Left renal cortex interstitium (tissue), 4 donors: ENCODE measurements at regions not wholly inside any gene's neighbourhood (a gene's known extent, or its start where the extent isn't known, plus 50 kb on each side); places are given as distances from the start of the nearest gene placed in this dataset.
"Not testable (repeated sequence)": the region's sequence is repeated elsewhere in the genome, so short reads cannot be mapped to it uniquely, and the experiment has no call there.

Source experiments
- DNase-seq, 4 donors: peaks; one replicate each; pipeline ENCODE4 v3.0.0-alpha.2; 2013; ENCODE audit warnings: low read depth in 4 of 4, low spot score in 2 of 4, missing footprints in 1 of 4

DNA sequence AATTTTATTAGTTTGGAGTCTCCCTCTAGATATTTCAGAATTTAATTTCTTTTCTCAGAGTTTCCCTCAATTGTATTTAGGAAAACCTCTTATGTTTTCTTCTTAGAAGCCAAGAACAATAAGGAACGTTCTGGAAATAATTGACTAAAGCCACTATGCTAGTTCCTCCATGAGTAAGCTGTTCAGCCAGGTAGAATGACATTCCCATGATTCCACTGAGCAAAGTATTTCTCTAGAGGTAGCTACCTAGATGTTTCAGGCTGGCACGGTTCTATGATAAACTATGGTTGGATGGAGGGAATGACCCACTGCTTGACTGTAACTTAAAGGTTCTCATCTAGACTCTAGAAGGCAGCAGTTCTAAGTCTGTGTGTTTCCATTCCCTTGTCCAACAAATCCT is 62.4 kb downstream of the CLDN17 start:
- DNase-seq: no peak

DNA sequence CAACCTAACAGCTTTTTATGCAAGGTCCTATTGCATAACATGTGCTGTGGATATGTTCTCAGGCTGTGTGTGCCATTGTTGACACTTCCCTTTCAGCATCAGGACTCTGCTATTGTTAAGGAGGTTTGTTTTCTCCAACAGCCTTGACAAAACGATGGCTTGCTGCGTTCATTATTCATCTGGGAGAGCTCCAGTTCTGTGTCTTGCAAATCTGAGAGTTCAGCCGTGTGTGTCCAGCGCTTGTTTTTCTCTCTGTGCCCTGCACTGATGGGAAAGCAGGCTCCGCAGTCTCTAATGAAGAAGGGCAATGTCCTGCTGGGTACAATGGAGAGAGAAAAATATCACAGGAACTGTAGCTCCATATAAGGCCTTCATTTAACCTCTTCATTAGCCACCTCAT is 63.7 kb downstream of the CLDN17 start:
- DNase-seq: no peak

DNA sequence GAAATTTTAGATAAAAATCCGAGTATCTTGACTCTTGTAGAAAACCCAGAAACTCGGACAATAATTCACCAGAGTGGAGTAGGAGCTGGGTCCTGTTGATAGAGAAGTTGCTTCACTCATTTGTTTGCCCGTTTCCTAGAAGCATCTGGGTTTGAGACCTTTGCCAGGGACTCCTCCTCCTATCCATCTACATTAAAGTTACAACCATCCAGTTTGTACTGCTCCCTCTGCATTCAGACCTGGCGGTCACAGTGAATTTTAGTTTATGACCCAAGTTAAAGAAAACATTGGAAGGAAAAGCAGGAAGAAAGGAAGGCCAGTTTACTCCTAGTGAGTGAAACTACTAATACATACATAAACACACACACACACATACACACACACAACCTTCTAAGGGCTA is 64.6 kb downstream of the CLDN17 start:
- DNase-seq: no peak

DNA sequence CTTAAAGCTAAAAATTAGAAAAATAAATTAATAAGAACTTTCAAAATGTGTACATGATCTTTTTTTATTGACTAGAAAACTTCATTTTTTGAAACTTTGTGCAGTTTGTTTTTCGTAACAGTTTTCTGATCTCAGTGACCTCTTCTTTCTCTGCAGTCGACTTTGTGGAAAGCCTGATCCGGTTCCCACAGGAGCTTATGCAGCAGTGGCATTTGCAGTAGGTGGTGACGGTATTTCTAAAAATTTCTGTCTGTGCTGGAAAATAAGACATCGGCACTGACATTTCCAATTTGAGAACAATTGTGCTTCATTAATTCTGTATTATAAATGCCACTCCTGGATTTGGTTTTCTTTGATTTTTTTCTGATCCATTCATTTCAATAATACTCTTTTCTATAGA is 68.8 kb downstream of the CLDN17 start:
- no peak for DNase-seq

DNA sequence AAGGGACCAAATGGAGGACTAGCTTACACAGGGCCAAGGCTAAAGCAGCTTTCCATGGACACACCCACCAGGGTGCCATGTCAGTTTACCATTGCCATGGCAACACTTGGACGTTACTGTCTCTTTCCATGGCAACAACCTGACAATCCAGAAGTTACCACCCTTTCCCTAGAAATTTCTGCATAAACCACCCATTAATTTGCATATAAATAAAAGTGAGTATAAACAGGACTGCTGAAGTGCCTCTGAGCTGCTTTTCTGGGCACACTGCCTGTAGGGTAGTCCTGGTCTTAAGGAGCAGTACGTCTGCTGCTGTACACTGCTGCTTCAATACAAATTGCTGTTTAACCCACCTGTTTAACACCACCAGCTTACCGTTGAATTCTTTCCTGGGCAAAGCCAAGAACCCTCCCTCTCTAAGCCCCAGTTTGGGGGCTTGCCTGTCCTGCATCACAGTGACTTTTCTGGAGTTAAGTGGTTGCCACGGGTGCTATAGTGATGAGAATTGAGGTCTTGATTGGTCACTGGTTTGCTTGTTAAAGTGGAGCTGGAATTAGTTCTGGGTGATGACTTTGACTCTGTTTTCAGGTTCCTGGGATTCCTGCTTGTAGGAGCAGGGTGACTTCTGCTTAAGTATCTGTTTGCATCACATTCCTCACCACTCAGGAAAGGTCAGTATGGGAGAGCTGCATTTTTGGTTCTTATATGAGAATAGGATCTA is 83.2 kb downstream of the CLDN17 start:
- no peak for DNase-seq

DNA sequence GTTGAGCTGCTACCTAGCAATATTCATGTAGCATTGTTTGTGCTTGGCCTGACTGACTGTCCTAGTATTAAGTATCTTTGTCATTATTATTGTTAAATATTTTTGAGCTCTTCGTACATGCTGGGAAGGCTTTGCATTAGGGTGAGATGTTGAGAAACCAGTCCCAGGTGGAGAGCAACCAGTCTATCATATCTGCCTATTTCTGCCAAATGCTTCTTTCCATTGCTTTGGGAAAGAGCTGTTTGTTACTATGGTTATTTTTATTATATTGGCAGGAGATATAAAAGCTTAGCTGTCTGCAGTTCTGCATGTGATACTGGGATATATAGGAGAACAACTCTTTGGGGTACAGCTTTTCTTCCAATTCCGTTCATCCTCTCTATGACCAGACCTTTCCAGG is 85.1 kb downstream of the CLDN17 start:
- DNase-seq: no peak

DNA sequence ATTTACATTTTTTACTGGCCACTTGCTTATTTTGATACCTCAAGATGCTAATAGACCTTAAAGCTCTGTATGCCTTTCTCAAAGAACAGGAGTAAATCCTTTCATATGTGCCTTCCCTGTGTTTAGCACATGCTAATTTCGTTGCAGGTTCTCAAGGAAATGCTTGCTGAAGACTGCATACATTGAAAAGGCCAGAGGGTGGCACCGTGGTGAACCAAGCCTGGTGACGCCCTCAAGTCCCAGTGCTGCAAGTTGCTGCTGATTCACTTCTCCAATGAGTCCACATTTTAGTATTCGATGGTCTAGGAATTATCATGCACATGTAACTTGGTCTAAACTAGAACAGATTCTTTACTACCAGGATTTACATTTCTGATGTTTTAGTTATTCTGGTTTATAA is 94.1 kb downstream of the CLDN17 start:
- DNase-seq: no peak

DNA sequence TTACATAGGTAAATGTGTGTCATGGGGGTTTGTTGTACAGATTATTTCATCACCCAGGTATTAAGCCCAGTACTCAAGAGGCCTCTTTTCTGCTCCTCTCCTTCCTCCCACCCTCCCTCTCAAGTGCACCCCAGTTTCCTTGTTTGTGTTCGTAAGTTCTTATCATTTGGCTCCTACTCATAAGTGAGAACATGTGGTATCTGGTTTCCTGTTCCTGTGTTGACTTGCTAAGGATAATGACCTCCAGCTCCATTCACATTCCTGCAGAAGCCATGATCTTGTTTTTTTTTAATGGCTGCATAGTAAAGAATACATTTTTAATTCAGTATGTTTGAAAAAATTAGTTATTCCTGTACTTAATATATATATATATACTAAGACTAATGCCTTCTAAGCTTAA is 107.7 kb downstream of the CLDN17 start:
- no peak for DNase-seq

DNA sequence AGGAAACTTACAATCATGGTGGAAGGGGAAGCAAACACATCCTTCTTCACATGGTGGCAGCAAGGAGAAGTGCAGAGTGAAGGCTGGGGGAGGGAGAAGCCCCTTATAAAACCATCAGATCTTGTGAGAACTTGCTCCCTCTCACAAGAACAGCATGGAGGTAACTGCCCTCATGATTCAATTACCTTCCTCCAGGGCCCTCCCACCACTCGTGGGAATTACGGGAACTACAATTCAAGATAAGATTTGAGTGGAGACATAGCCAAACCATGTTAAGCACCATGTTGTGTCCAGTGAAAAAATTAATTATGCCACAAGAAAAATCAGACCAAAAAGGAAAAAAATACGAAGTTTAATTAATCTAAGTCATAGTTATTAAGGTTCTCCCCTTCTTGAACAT is 109.5 kb downstream of the CLDN17 start:
- DNase-seq: no peak

DNA sequence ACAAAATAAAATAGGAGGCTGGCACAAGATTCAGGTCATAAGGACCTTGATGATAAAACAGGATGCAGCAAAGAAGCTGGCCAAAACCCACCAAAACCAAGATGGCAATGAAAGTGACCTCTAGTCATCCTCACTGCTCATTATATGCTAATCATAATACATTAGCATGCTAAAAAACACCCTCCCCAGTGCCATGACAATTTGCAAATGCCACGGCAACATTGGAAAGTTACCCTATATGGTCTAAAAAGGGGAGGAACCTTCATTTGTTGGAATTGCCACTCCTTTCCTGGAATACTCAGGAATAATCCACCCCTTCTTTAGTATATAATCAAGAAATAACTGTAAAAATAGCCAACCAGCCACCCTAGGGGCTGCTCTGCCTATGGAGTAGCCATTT is 108.8 kb upstream of the GRIK1 start:
- DNase-seq: no peak

DNA sequence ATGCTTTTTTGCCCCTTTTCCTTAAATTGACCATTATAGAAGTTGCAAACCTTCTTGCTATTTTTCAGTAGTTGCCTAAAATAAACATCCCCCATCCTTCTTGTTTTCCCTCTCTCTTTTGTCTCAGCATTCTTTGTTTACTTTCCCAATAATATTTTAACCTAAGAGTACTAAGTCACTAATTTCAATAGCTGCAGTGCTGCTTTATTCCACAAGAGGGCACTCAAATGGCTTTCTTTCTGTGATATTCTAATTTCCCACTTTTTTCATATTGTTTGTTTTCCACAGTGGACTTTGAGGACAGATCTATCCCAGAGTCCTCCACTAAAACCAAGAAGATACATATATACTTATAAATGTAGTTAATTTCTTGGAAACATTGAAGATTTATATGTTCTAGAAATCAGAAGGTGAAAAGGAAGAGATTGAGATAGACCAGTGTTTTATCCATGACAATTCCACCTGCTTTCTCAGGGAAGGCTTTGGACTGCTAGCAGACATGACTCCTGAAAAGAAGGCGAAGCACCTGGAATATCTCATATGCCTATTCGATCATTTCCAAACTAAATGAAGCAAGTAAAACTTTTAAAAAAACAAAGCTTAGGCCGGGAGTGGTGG is 104.8 kb upstream of the GRIK1 start:
- peak in 3 of 4 donors; percentile 4 to 12 (median 4) for DNase-seq

DNA sequence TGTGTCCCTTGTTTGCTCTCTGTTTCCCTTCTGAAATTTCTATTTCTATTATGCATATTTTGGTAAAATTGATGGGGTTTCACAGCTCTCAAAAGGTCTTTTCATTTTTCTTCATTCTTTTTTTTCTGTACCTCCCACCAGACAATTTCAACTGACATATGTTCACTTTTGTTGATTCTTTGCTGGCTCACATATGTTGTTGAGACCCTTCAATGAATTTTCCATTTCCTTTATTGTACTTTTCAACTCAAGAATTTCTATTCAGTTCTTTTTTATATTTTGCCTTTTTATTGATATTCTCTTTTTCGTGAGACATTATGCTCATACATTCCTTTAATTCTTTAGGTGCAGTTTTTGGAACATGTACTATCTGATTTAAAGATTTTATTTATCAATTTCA is 102.6 kb upstream of the GRIK1 start:
- DNase-seq: no peak

DNA sequence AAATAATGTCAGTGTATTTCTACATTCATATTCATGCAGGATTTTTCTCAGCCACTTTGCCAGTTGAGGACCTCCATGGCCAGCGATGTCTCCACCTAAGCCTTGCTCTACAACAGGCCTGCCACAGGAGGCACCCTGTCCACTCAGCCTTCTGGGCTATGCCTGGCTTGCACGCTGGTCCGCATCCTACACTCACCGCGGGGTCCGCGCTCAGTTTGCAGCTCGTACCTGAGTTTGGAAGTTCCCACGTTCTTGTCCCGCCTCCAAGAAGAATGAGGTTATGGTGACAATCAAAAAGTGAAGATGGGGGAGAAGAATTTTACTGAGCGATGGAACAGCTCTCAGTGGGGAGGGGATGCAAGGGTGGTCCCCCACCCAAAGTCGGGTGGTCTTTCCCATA is 93.6 kb upstream of the GRIK1 start:
- DNase-seq: no peak

DNA sequence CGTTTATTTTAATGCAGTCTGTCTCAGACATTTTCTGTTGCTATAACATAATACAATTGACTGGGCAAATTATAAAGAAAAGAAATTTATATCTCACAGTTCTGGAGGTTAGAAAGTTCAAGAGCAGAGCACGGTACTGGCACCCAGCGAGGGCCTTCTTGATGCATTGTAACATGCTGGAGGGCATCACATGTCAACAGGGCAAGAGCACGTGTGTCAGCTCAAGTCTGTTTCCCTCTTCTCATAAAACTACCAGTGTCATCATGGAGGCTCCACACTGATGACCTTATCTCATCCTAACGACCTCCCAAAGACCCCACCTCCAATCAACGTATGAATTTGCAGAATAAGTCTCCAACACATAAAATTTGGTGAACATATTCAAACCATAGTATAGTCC is 90.6 kb upstream of the GRIK1 start:
- DNase-seq: no peak

DNA sequence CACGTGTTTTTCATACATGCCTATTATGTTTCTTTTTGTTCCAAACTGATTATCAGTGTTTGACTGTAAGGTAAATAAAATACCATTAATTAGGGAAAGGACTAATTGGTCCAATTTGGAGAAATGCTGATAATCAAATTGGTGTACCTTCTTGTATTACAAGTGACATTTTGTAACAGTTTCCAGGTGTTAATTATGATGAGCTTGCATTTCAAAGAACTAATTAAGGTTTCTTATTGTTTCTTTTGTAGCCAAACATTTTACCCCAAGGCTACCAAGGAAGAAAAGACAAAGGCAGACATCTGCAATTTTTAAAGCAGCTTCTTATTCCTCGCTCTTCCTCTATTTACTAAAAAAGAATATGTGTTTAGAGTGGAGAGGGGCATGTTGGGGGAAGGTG is 88.7 kb upstream of the GRIK1 start:
- no peak for DNase-seq

DNA sequence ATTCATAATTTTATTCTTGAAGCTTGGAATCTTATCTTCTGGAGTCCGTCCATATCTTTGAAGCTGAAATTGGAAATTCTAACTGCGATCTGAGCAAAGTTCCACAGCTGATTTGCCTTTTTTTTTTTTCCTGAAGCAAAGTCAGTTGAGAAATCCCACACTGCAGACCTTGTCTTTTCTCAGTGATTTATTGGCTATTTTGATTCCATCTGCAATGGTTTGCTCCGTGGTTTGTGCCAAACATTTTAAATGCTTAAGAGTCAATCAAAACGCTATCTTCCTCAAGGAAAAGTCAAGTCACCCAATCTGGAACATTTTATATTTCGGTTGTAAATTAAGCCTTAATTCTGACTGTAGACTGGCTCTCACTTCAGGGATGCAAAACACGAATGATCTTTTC is 88.2 kb upstream of the GRIK1 start:
- DNase-seq: no peak

DNA sequence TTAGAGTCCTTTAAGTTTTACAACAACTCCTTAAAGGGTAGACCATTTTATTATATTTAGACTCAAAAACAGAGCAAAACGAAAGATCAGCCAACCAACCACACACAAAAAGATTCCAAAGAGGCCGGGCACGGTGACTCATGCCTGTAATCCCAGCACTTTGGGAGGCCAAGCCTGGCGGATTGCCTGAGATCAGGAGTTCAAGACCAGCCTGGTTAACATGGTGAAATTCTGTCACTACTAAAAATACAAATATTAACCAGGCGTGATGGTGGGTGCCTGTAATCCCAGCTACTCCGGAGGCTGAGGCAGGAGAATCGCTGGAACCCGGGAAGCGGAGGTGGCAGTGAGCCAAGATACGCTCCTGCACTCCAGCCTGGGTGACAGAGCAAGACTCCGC is 83.3 kb upstream of the GRIK1 start:
- DNase-seq: not testable (repeated sequence)

DNA sequence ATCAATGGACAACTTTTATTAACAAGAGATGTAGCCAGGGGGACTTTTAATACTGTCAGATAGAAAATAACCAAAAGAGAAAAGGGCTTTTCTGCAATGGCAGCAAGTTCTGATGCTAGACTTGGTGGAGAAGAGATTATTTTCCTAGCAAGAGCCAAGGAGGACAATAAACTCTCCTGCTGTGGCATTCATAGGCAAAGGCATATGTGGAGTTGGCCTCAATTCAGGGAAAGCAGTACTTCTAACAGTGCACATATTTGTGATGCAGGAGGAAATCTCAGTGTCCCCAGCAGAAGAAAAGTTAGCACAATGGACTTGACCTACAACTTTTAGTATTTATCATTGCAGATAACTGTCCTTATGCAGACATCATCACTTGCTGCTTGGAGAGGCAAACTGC is 75.1 kb upstream of the GRIK1 start:
- no peak for DNase-seq

DNA sequence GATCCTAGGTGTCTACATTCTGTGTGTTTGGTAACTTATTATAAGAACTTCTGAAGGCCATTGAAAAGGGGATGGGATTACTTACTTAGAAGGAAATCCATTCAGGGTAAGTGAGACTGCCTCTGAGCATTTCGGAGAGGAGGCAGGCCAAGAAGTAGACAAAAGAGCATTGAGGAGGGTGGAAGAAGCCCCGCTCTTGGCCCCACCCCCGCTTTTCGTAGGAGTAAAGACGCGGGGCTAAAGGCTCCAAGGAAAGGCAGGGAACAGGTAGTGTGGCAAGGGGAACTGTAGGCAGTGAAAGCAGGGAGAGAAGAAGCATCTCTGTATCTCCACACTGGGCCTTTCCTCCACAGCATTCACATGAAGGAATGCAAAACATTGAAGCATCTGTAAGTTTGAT is 51.8 kb upstream of the GRIK1 start:
- no peak for DNase-seq

DNA sequence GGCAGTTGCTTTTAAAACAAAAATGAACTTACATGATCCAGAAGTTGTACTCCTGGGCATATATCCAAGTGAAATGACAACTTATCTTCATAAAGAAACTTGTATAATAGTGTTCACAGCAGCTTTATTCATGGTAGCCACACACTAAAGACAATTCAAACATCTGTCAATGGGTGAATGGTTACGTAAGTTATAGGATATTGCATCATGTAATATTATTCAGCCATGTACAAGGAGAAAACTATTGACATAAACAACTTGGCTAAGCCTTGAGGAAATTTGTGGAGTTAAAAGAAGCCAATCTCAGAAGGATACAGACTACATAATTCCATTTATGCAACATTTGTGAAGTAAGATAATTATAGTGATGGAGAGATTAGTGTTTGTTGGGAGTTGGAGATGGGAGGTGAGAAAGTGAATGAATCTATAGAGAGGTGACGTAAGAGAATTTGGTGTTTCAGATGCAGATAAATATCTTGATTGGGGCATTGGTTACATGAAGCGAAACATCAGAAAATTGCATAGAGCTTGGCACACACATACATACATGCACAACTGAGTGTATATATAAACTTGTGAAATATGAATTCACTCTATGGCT is 49.9 kb upstream of the GRIK1 start:
- no peak for DNase-seq
